Kidney glomerular epithelial cell (primary cell): ENCODE measurements at regions not wholly inside any gene's neighbourhood (a gene's known extent, or its start where the extent isn't known, plus 50 kb on each side); places are given as distances from the start of the nearest gene placed in this dataset.

Experiments used
- DNase-seq: peaks from one replicate; lab custom pipeline; 2025; lab: John Stamatoyannopoulos, UW

DNA sequence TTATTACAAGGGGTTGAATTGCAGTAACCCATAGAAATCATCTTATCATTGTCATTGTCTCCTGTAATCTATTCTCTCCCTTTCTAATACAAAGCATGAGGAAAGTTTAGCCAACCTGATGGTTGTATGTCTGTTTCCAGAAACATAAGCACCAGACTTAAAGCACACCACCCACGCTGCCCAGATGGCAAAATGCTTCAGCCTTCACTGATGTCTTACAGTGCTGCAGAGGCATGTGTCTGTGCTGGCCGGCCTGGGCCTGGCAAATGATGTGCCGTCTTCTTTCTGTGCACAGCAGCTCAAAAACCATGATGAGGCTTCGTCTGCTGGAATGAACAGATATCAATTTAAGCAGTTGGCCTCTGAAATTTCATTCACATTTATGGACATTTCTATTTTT is 443.0 kb upstream of the RGPD4 start:
- no peak for DNase-seq

- no peak for DNase-seq
These were observed 442.3 kb upstream of the RGPD4 start for GRCh38 chr2:107384422-107384821.

DNA sequence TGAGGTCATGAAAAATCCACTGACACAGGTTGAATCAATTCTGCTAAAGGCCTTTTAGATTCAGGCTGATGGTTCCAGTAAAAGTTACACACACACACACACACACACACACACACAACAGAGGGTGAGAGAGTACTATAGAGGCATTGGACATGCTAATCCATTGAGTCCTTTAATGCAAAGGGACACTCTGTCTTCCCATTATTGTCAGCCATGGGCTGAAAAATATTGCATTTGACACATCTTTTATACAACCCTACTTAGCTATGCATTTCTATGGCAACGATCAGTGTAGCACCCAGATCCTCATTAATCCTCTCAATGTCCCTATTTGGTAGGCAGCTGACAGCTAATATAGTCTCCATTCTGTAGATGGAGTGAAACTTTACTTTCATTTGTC is 440.8 kb upstream of the RGPD4 start:
- DNase-seq = no peak

GRCh38 chr2:107392241-107392704 is 434.4 kb upstream of the RGPD4 start:
- no peak for DNase-seq

DNA sequence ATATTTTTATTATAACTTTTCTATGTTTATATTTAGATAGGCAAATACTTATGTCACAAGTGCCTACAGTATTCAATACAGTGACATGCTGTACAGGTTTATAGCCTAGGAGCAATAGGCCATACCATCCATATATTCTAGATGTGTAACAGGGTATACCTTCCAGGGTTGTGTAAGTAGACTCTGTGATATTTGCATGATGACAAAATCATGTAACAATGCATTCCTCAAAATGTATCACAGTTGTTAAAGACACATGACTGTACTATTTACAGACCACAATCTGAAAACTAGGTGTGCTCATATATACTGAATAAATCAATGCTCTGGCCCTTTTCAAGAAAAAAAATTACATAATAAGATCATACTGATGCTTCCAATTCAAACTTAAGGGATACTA is 433.2 kb upstream of the RGPD4 start:
- DNase-seq = no peak

DNA sequence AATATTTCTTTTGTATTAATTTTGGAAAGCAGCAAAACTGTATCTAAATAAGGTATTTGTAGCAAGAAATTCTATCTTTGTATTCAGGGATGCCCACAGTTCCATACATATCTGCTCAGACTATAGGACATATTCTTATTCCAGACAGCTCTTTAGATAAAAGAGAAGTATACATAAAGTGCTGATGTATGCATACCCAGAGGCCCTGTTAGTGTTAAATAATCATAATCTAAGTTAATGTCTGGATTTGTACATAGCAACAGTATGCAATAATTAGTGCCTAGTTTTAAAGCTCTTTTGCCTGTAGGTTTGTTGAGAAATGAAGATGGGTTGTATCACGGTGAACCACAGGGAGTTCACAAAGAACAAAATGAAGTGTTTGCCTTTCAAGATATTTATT is 428.0 kb upstream of the RGPD4 start:
- DNase-seq = no peak

DNA sequence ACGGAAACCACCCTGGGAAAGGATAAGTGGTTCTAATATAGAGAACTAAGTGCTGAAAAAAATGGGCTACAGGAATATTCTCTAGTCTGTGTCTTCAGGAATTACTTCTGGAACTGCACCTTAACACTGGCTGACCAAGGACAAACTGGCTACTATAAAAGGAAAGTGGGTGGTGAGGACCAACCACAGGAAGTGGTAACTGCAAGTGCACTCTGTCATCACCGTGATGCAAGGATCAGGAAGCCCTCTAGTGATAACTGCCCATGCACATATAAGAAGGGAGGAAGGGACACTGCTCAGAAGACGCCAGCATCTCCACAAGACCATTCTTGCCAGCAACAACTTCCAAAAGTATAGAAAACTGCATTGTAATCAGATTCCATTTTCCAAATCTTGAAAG is 424.4 kb upstream of the RGPD4 start:
- no peak for DNase-seq

GRCh38 chr2:107405261-107405660 is 421.4 kb upstream of the RGPD4 start:
- no peak for DNase-seq

GRCh38 chr2:107407017-107407416 is 419.7 kb upstream of the RGPD4 start:
- no peak for DNase-seq

GRCh38 chr2:107407974-107408373 is 418.7 kb upstream of the RGPD4 start:
- no peak for DNase-seq

DNA sequence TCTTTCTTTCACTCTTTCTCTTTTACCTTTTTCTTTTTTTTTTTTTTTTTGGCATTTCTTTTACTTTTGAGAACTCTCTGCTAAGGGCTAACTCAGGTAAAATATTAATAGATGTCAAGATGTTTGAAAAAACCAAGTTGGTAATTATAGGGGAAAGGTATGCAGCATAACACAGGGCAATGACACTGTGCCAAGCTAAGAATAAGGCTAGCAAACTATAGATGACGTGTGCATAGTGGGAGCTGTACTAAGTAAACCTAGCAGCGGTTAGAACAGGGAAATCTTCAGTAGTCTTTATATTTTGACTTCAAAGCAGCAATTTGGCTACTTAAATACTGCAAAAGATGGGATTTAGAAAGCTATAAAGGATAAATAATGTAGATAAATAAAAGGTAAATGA is 415.4 kb upstream of the RGPD4 start:
- no peak for DNase-seq

DNA sequence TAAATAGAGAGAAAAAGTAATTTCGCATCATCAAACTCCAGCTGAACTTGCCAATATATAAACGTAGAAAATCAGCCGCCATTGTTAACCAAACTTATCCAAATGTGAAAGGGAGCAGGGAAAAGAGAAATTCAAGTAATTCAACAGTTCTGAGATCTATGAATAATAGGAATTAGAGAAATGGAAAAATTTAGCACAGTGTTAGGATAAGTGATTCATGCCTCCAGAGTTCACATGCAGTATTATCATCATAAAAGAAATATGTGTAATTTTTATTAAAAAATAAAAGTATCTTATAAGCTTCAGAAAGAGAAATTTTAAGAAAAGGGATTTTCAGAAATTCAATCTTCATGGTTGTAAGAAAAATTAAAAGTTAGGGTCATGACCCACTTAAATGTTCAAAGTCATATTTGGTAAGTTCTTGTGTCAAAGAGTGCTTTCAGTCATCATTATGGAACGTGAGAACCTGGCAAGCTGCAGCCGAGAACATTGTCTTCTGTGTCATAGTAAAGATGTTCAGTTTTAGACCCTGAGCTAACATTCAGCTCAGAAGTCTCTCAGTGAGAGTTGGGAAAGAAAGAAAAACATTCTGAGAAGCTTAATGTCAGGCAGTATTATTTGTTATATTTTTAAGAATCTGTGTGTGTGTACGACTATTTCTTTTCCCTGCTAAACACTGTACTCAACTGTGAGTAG is 414.3 kb upstream of the RGPD4 start:
- no peak for DNase-seq

- DNase-seq = no peak
These were observed 413.7 kb upstream of the RGPD4 start for GRCh38 chr2:107412981-107413380.

DNA sequence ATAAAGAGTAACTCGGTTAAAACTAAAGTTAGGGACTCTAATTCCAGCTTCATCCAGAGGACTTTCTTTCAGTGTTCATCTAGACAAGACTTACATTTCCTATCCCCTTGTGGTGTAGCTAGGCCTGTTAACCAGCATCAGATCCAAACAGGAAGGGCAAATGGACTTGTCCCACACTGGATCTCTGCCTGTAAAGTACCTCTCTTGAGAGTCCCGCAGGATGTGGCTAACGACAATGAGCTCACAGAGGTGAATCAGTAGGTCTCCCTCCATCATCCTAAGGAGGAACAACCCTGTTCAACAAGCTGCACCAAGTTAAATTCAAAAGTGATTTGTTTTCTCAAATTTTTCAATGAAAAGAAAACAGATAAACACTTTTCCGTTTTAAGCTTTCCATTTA is 412.3 kb upstream of the RGPD4 start:
- no peak for DNase-seq

GRCh38 chr2:107418708-107419107 is 408.0 kb upstream of the RGPD4 start:
- no peak for DNase-seq

GRCh38 chr2:107419191-107419590 is 407.5 kb upstream of the RGPD4 start:
- no peak for DNase-seq

DNA sequence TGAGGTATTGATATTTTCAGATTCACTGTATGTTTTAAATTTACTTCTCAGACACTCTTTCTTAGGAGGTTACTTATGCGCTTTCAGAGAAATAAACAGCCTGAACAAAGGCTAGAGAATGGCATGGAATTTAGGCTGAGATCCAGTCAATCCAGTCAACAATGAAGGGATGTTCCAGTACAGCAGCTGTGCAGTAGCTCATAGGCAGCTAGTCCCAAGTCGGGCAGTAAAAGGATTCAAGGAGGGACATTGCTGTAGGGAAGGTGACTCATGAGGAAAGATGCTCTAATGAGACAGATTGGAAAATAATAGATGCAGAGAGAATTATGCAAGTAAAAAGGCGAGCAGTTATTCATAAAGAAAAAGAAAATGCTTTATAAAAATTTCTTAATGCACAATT is 397.9 kb upstream of the RGPD4 start:
- DNase-seq = no peak

GRCh38 chr2:107430006-107430405 is 396.7 kb upstream of the RGPD4 start:
- no peak for DNase-seq

DNA sequence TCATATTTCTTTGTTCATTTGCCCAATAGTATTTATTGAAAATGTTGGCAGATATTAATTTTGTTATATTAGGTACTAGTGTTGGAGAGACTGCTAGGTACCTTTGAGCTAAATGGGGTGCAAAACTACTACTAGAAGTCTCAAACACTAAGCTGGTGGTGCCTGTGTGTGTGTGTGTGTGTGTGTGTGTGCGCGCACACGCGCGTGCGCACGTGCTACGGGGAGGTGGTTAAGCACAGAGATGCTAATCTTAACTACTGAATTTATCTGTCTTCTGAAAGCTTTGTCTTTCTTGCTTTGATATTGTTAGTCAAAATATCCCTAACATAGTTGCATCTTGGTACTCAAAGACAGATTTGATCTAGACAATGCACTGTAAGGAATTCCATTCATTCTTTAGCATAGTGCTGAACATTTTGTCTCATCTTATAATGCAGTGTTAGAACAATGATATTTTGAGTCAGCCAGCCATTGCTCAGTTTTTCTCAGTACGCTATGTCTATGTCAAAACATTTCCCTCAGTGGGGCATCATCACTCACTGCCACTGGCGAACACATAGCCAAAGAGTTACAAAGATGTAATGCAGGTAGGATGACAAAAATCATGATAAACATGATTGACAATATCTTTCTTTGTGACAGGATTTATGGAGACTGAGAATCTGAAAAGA is 396.0 kb upstream of the RGPD4 start:
- no peak for DNase-seq

GRCh38 chr2:107436281-107436680 is 390.4 kb upstream of the RGPD4 start:
- no peak for DNase-seq

GRCh38 chr2:107437265-107437664 is 389.4 kb upstream of the RGPD4 start:
- no peak for DNase-seq

DNA sequence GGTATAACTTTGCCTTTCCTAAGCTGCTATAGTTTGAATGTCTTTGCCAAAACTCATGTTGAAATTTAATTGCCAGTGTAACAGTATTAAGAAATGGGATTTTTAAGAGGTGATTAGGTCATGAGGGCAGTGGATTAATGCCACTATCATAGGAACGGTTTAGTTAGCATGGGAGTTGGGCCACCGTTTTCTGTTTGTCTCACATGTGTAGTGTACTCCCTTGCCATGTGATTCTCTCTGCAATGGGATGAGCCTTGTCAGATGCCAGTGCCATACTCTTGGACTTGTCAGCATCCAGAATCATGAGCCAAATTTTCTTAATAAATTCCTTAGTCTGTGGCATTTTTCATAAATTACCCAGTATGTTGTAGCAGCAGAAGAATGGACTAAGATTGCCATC is 388.9 kb upstream of the RGPD4 start:
- DNase-seq = no peak

DNA sequence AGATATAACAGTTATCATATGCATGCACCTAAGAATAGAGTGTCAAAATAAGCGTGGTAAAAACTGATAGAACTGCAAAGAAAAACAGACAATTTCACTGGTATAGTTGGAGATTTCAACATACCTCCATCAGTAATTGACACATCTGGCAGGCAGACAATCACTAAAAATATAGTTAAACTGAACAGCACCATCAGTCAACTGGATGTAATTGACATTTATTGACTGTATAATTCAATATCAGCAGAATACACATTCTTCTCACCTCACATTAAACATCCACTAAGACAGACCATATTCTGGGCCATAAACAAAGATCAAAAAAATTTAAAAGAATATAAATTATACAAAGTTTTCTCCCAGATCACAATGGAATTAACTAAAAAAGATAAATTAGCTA is 378.5 kb upstream of the RGPD4 start:
- DNase-seq = no peak

- DNase-seq = no peak
These were observed 365.4 kb upstream of the RGPD4 start for GRCh38 chr2:107461301-107461700.
